ENCODE measurements at regions not wholly inside any gene's neighbourhood (a gene's known extent, or its start where the extent isn't known, plus 50 kb on each side); places are given as distances from the start of the nearest gene placed in this dataset.

DNA sequence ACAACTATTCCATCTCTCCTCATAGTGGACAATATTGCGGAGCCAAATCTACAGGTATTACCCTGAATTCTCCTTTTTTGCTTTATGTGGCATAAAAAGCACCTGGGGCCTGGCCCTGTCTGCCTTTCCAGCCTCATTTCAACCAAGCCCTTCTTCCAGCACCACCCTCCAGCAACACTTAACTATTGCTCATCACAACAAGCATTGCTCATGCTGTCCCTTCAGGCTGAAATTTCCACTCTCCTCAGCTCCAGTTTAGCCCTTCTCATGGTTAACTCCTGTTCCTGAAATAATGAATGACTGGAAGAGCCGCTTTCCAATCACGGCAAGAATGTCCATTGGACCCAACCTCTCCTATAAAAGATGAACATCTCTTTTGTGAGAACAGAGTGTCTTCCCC, 107.4 kb downstream of the P2RY1 start:
- TF ChIP-seq, protein P1, sequence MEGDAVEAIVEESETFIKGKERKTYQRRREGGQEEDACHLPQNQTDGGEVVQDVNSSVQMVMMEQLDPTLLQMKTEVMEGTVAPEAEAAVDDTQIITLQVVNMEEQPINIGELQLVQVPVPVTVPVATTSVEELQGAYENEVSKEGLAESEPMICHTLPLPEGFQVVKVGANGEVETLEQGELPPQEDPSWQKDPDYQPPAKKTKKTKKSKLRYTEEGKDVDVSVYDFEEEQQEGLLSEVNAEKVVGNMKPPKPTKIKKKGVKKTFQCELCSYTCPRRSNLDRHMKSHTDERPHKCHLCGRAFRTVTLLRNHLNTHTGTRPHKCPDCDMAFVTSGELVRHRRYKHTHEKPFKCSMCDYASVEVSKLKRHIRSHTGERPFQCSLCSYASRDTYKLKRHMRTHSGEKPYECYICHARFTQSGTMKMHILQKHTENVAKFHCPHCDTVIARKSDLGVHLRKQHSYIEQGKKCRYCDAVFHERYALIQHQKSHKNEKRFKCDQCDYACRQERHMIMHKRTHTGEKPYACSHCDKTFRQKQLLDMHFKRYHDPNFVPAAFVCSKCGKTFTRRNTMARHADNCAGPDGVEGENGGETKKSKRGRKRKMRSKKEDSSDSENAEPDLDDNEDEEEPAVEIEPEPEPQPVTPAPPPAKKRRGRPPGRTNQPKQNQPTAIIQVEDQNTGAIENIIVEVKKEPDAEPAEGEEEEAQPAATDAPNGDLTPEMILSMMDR (conservative IDR thresholded peaks at IDR 0.05; ENCODE audit: low read depth in 2 of 2), result no peak
- TF ChIP-seq ZNF114 (CRISPR knock-in tag; IDR thresholded peaks at IDR 0.05), result no peak
- TF ChIP-seq POLR2AphosphoS5 (IDR thresholded peaks at IDR 0.05; ENCODE audit: low read depth), result no peak
- no peak for TF ChIP-seq EZH2phosphoT487 (IDR thresholded peaks at IDR 0.05; ENCODE audit: unreplicated experiment)
- no peak for TF ChIP-seq CREB1 (CRISPR knock-in tag; IDR thresholded peaks at IDR 0.05; ENCODE audit: low read depth)

All from GM23338 (cell line).